H9 (cell line): ENCODE measurements at regions not wholly inside any gene's neighbourhood (a gene's known extent, or its start where the extent isn't known, plus 50 kb on each side); places are given as distances from the start of the nearest gene placed in this dataset.

Experiments used
- DNase-seq: peaks from one replicate; pipeline ENCODE4 v3.0.0-alpha.2; 2017
- H2AFZ ChIP-seq: one replicate; pipeline ENCODE4 v1.6.1; 2013; ENCODE audit warnings: mild to moderate bottlenecking, low read length, control low read depth, moderate library complexity
- H2AK5ac ChIP-seq: 2 replicates; pipeline ENCODE4 v1.6.1; 2013; ENCODE audit warnings: low read length, control low read depth, mixed read lengths; ENCODE audit not compliant: insufficient read length
- H2BK120ac ChIP-seq: one replicate; pipeline ENCODE4 v1.6.1; 2013; ENCODE audit warnings: low read depth, mild to moderate bottlenecking, low read length, control low read depth, inconsistent platforms; ENCODE audit not compliant: poor library complexity, severe bottlenecking
- H2BK12ac ChIP-seq: 2 replicates; pipeline ENCODE4 v1.6.1; 2013; ENCODE audit warnings: low read length, control low read depth, mixed read lengths, low read depth; ENCODE audit not compliant: insufficient read length
- H2BK15ac ChIP-seq: 2 replicates; pipeline ENCODE4 v1.6.1; 2013; ENCODE audit warnings: low read depth, low read length, control low read depth
- H2BK20ac ChIP-seq: one replicate; pipeline ENCODE4 v1.6.1; 2013; ENCODE audit warnings: low read depth, mild to moderate bottlenecking, low read length, control low read depth, inconsistent platforms; ENCODE audit not compliant: poor library complexity, severe bottlenecking
- H2BK5ac ChIP-seq: 2 replicates; pipeline ENCODE4 v1.6.1; 2013; ENCODE audit warnings: low read length, control low read depth, mixed read lengths; ENCODE audit not compliant: insufficient read length
- H3K14ac ChIP-seq: 2 replicates; pipeline ENCODE4 v1.6.1; 2013; ENCODE audit warnings: low read length, control low read depth; ENCODE audit not compliant: insufficient read depth
- H3K18ac ChIP-seq: 2 replicates; pipeline ENCODE4 v1.6.1; 2013; ENCODE audit warnings: low read depth, mild to moderate bottlenecking, mixed read lengths, low read length, control low read depth; ENCODE audit not compliant: insufficient read length
- H3K23ac ChIP-seq: 2 replicates; pipeline ENCODE4 v1.6.1; 2013; ENCODE audit warnings: low read length, control low read depth, mixed read lengths, low read depth; ENCODE audit not compliant: insufficient read length
- H3K23me2 ChIP-seq: 2 replicates; pipeline ENCODE4 v1.6.1; 2013; ENCODE audit warnings: low read depth, mild to moderate bottlenecking, mixed read lengths, low read length, control low read depth; ENCODE audit not compliant: insufficient read length, poor library complexity, severe bottlenecking
- H3K27ac ChIP-seq: 2 replicates; pipeline ENCODE4 v1.5.1; 2013; ENCODE audit warnings: low read length, control low read depth, mixed read lengths, low read depth; ENCODE audit not compliant: insufficient read length
- H3K27me3 ChIP-seq: 2 replicates; pipeline ENCODE4 v1.6.1; 2013; ENCODE audit warnings: low read length, control low read depth, inconsistent platforms; ENCODE audit not compliant: insufficient read depth
- H3K4ac ChIP-seq: 2 replicates; pipeline ENCODE4 v1.6.1; 2013; ENCODE audit warnings: low read depth, mild to moderate bottlenecking, control low read depth, inconsistent platforms, low read length, moderate library complexity
- H3K4me1 ChIP-seq: 2 replicates; pipeline ENCODE4 v1.6.1; 2013; ENCODE audit warnings: low read length, control low read depth, inconsistent platforms; ENCODE audit not compliant: insufficient read depth
- H3K4me2 ChIP-seq: 2 replicates; pipeline ENCODE4 v1.6.1; 2013; ENCODE audit warnings: low read length, control low read depth, mixed read lengths; ENCODE audit not compliant: insufficient read length, insufficient read depth
- H3K56ac ChIP-seq: 2 replicates; pipeline ENCODE4 v1.6.1; 2013; ENCODE audit warnings: low read depth, mild to moderate bottlenecking, mixed read lengths, low read length, control low read depth; ENCODE audit not compliant: insufficient read length
- H3K79me1 ChIP-seq: 2 replicates; pipeline ENCODE4 v1.6.1; 2013; ENCODE audit warnings: low read depth, mild to moderate bottlenecking, moderate library complexity, low read length, control low read depth, inconsistent platforms; ENCODE audit not compliant: insufficient read depth, poor library complexity, severe bottlenecking
- H3K79me2 ChIP-seq: 2 replicates; pipeline ENCODE4 v1.6.1; 2013; ENCODE audit warnings: low read length, control low read depth, inconsistent platforms; ENCODE audit not compliant: insufficient read depth
- H3K9ac ChIP-seq: 2 replicates; pipeline ENCODE4 v1.6.1; 2013; ENCODE audit warnings: low read length, control low read depth, mixed read lengths; ENCODE audit not compliant: insufficient read length; ENCODE audit errors: extremely low read depth
- H3K9me3 ChIP-seq: one replicate; pipeline ENCODE4 v1.6.1; 2013; ENCODE audit warnings: low read depth, low read length, inconsistent platforms; ENCODE audit not compliant: control insufficient read depth
- H3T11ph ChIP-seq: one replicate; pipeline ENCODE4 v1.6.1; 2013; ENCODE audit warnings: mild to moderate bottlenecking, low read length, control low read depth, inconsistent platforms
- H4K20me1 ChIP-seq: one replicate; pipeline ENCODE4 v1.6.1; 2013; ENCODE audit not compliant: control insufficient read depth, insufficient read length, insufficient read depth
- H4K5ac ChIP-seq: 2 replicates; pipeline ENCODE4 v1.6.1; 2013; ENCODE audit warnings: low read depth, mild to moderate bottlenecking, mixed read lengths, low read length, control low read depth; ENCODE audit not compliant: insufficient read length
- H4K8ac ChIP-seq: replicated peaks from 2 replicates; pipeline ENCODE4 v1.6.1; 2013; ENCODE audit warnings: low read length, control low read depth, mixed read lengths, low read depth; ENCODE audit not compliant: insufficient read length
- H4K91ac ChIP-seq: 2 replicates; pipeline ENCODE4 v1.6.1; 2013; ENCODE audit warnings: low read depth, mild to moderate bottlenecking, moderate library complexity, mixed read lengths, low read length, control low read depth; ENCODE audit not compliant: insufficient read length
- H3K27ac Mint-ChIP-seq, 3 experiments: 2 replicates in 2 of 3; 3 replicates in 1 of 3; pipeline ENCODE4 v1.8.0; 2020 to 2021; ENCODE audit warnings: mixed read lengths in 3 of 3, mild to moderate bottlenecking in 1 of 3, moderate library complexity in 1 of 3
- H3K27me3 Mint-ChIP-seq: 2 replicates; pipeline ENCODE4 v1.8.0; 2021; ENCODE audit warnings: low read depth, mild to moderate bottlenecking, moderate library complexity, mixed read lengths
- H3K36me3 Mint-ChIP-seq, 3 experiments: 2 replicates in 2 of 3; 3 replicates in 1 of 3; pipeline ENCODE4 v1.8.0; 2020 to 2021; ENCODE audit warnings: low read depth in 3 of 3, mixed read lengths in 3 of 3; ENCODE audit not compliant: insufficient read depth in 1 of 3
- H3K4me1 Mint-ChIP-seq, 2 experiments: 2 replicates each; pipeline ENCODE4 v1.8.0; 2020; ENCODE audit warnings: mixed read lengths in 2 of 2
- H3K4me3 Mint-ChIP-seq, 2 experiments: 2 replicates in 1 of 2; 3 replicates in 1 of 2; pipeline ENCODE4 v1.8.0; 2020 to 2021; ENCODE audit warnings: mild to moderate bottlenecking in 2 of 2, mixed read lengths in 2 of 2, moderate library complexity in 1 of 2
- H3K9me3 Mint-ChIP-seq, 2 experiments: 2 replicates in 1 of 2; 3 replicates in 1 of 2; pipeline ENCODE4 v1.8.0; 2020; ENCODE audit warnings: mild to moderate bottlenecking in 2 of 2, mixed read lengths in 2 of 2, moderate library complexity in 1 of 2
- CTCF ChIP-seq: fragments of 200-600 bp; sonication (generic); conservative IDR thresholded peaks from 3 replicates; pipeline ENCODE4 v1.8.0; 2021; ENCODE audit warnings: antibody characterized with exemption, mild to moderate bottlenecking
- WGBS: extraction: QIAGEN DNeasy Blood & Tissue Kit; methylation state at CpG from one replicate; pipeline ENCODE4 v1.1.7; 2013; ENCODE audit warnings: missing lambda C conversion rate, low lambda C conversion rate, mixed read lengths; ENCODE audit not compliant: insufficient read length; ENCODE audit errors: extremely low coverage; 5-methylcytosine and 5-hydroxymethylcytosine counted together

GRCh38 chr2:217102956-217103355 lies 243.1 kb upstream of the TNP1 start:
- Histone ChIP-seq H4K20me1 (no peaks in the 10 kb centered on the region), H3K27me3 (no peaks in the 10 kb centered on the region; the same call in 1 of the 2 replicates), H3K9ac (no peak overlapping the region), H3K56ac (no peak overlapping the region), H3K79me1 (no peaks in the 10 kb centered on the region), H3K4me1 (peaks cover 3% of the 10 kb centered on the region; the same call in 1 of the 2 replicates), H2BK12ac (no peak overlapping the region), H2AK5ac (no peak overlapping the region), H4K91ac (no peak overlapping the region), H3K18ac (no peak overlapping the region), H3K79me2 (no peaks in the 10 kb centered on the region), H3K4ac (no peak overlapping the region), H3T11ph (no peak overlapping the region), H2BK5ac (no peak overlapping the region), H2BK120ac (no peak overlapping the region), H3K23me2 (no peaks in the 10 kb centered on the region), H2AFZ (no peak overlapping the region), H3K4me2 (no peak overlapping the region), H3K14ac (no peak overlapping the region), H4K8ac (no peak overlapping the region), H3K27ac (no peak overlapping the region), H4K5ac (no peak overlapping the region), H2BK15ac (no peak overlapping the region), H3K9me3 (no peaks in the 10 kb centered on the region), H3K23ac (no peak overlapping the region), H2BK20ac (no peak overlapping the region)
- Mint-ChIP-seq H3K9me3 (no peaks in the 10 kb centered on the region), H3K27me3 (no peaks in the 10 kb centered on the region), H3K27ac (peak overlapping the region in 1 of 3 experiments; percentile 80; a peak in 1 of 7 replicates), H3K36me3 (no peaks in the 10 kb centered on the region; a peak in 1 of 7 replicates), H3K4me3 (no peak overlapping the region), H3K4me1 (peaks cover 21 to 25% of the 10 kb centered on the region in 2 experiments)
- WGBS = no CpG with 5 or more reads among the region's 1 CpG
- TF ChIP-seq CTCF = no peak
- DNase-seq = no peak
